ENCODE measurements at regions not wholly inside any gene's neighbourhood (a gene's known extent, or its start where the extent isn't known, plus 50 kb on each side); places are given as distances from the start of the nearest gene placed in this dataset.

GRCh38 chr7:123271231-123271630, 71.5 kb upstream of the SLC13A1 start:
- no peak for TF ChIP-seq CTCF (IDR thresholded peaks at IDR 0.05; ENCODE audit: poor library complexity)
- TF ChIP-seq EZH2 (IDR thresholded peaks at IDR 0.05; ENCODE audit: borderline replicate concordance), result no peak
